ENCODE measurements at regions not wholly inside any gene's neighbourhood (a gene's known extent, or its start where the extent isn't known, plus 50 kb on each side); places are given as distances from the start of the nearest gene placed in this dataset.
"Not testable (repeated sequence)": the region's sequence is repeated elsewhere in the genome, so short reads cannot be mapped to it uniquely, and the experiment has no call there.

DNA sequence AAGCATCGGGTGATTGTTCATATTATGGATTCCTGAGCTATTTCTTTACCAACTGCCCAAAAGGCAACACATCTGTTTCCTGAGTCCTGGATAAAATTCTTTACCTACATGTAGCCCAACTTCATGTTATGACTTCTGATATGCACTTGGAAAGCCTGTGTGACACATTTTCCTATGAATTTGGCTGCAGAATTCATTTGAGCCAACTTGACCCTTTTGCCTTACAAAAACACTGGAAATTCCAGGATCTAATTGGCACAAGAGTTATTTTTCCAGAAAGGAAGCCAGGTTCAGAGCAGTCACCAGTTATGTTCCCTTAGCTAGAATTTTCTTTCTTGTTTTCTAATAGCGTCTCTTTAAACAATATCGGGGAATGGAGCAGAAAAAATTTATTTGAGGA, 202.5 kb upstream of the LRIG3 start:
- no peaks in the 10 kb centered on the region for H3K27me3 ChIP-seq (ENCODE audit: insufficient read depth, low read length)
- no peak overlapping the region for H3K9ac ChIP-seq (ENCODE audit: low read depth, low read length)
- H3K36me3 ChIP-seq (ENCODE audit: insufficient read depth, low read depth, low read length), result no peaks in the 10 kb centered on the region
- no peaks in the 10 kb centered on the region for H3K4me1 ChIP-seq (ENCODE audit: insufficient read depth, low read length)
- peaks cover 7% of the 10 kb centered on the region; the same call in 1 of the 2 replicates for H3K9me3 ChIP-seq (ENCODE audit: insufficient read depth, low read depth, low read length)
- no peak overlapping the region for H3K27ac ChIP-seq (ENCODE audit: low read length)
- no peak overlapping the region for H3K4me3 ChIP-seq (ENCODE audit: low read length)

GRCh38 chr12:59121451-59121850, 201.1 kb upstream of the LRIG3 start:
- Histone ChIP-seq H3K36me3 (ENCODE audit: insufficient read depth, low read depth, low read length) (no peaks in the 10 kb centered on the region), H3K4me3 (ENCODE audit: low read length) (no peak overlapping the region), H3K9me3 (ENCODE audit: insufficient read depth, low read depth, low read length) (peaks cover 7% of the 10 kb centered on the region; the same call in 1 of the 2 replicates), H3K27me3 (ENCODE audit: insufficient read depth, low read length) (no peaks in the 10 kb centered on the region), H3K27ac (ENCODE audit: low read length) (no peak overlapping the region), H3K4me1 (ENCODE audit: insufficient read depth, low read length) (no peaks in the 10 kb centered on the region), H3K9ac (ENCODE audit: low read depth, low read length) (no peak overlapping the region)

DNA sequence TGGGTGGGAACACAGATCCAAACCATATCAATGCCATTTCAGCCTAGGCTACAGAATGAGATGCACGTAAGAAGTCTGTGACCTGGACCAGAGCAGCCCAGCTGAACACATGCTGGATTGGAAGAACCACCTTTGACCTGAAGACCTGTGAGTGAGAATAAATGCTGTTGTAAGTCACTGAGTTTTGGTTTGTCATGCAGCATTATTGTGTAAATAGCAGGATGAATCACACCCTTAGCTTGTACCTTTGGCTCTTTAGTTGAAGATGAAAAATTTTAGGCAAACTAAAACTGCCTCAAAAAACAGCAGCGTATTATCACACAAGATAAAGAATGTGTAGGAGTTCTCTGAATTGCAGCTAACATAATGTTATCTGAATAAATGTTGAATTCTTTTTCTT, 199.4 kb upstream of the LRIG3 start:
- Histone ChIP-seq H3K27me3 (ENCODE audit: insufficient read depth, low read length) (no peaks in the 10 kb centered on the region), H3K27ac (ENCODE audit: low read length) (no peak overlapping the region), H3K36me3 (ENCODE audit: insufficient read depth, low read depth, low read length) (no peaks in the 10 kb centered on the region), H3K9ac (ENCODE audit: low read depth, low read length) (no peak overlapping the region), H3K4me3 (ENCODE audit: low read length) (no peak overlapping the region), H3K4me1 (ENCODE audit: insufficient read depth, low read length) (no peaks in the 10 kb centered on the region), H3K9me3 (ENCODE audit: insufficient read depth, low read depth, low read length) (peaks cover 7% of the 10 kb centered on the region; the same call in 1 of the 2 replicates)

- Histone ChIP-seq H3K36me3 (ENCODE audit: insufficient read depth, low read depth, low read length) (no peaks in the 10 kb centered on the region), H3K27me3 (ENCODE audit: insufficient read depth, low read length) (no peaks in the 10 kb centered on the region), H3K27ac (ENCODE audit: low read length) (no peak overlapping the region), H3K4me3 (ENCODE audit: low read length) (no peak overlapping the region), H3K9ac (ENCODE audit: low read depth, low read length) (no peak overlapping the region), H3K9me3 (ENCODE audit: insufficient read depth, low read depth, low read length) (no peaks in the 10 kb centered on the region), H3K4me1 (ENCODE audit: insufficient read depth, low read length) (no peaks in the 10 kb centered on the region)
These were observed 198.1 kb upstream of the LRIG3 start for GRCh38 chr12:59118356-59118755.

GRCh38 chr12:59115995-59116394, 195.7 kb upstream of the LRIG3 start:
- Histone ChIP-seq H3K4me1 (ENCODE audit: insufficient read depth, low read length) (no peaks in the 10 kb centered on the region), H3K4me3 (ENCODE audit: low read length) (no peak overlapping the region), H3K9me3 (ENCODE audit: insufficient read depth, low read depth, low read length) (no peaks in the 10 kb centered on the region), H3K27ac (ENCODE audit: low read length) (no peak overlapping the region), H3K36me3 (ENCODE audit: insufficient read depth, low read depth, low read length) (no peaks in the 10 kb centered on the region), H3K27me3 (ENCODE audit: insufficient read depth, low read length) (no peaks in the 10 kb centered on the region), H3K9ac (ENCODE audit: low read depth, low read length) (no peak overlapping the region)

DNA sequence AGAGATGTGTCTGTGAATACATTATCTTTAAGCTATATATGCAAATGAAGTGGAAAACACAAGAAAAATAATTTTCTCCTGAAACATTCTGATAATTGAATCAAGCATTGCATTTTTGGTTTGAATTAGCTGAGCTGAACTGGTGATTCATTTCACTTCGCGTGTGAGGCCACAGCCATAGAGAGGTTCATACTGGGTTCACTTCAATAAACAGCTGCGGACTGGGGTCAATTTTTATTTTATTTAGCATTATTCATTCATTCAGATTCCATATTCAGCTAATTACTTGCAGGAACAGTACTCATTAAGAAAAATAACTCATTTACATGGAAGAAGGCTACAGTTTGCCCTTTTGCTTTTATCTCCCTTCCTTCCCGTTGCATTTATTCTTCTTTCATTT, 195.2 kb upstream of the LRIG3 start:
- Histone ChIP-seq H3K27ac (ENCODE audit: low read length) (no peak overlapping the region), H3K4me3 (ENCODE audit: low read length) (no peak overlapping the region), H3K9me3 (ENCODE audit: insufficient read depth, low read depth, low read length) (no peaks in the 10 kb centered on the region)

DNA sequence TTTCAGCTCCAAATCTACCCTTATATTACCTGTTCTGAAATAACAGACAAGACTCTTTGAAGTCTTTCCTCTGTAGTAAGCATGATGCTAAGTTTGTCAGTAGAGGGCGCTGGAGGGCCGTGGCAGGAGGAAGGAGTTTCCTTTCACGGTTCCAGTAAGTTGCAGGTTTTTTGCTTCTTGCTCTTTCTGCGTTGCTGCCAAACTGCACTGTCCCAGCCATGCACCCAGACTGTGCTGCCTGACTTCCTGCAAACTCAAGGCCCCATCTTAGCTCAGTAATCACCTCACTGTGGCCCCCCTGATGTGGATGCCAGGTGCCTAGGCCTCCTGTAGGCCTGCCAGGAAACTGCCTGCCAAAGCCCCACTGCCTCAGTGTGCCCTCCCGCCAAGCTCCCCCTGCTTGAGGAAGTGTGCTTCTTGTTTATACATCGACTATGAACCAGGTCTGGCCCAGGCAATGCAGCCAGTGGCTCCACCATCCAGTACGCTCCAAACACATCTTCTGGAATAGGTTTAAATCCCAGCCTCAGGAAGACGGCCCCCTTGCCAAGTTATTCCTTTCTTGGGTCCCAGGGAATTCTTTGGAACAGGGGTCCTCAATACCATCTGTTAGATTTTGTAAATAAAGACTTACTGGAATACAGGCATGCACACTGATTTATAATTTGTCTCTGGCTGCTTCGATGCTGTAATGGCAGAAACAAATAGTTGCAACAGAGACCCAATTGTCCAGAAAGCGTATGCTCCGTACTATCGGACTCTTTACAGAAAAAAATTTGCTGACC, 193.7 kb upstream of the LRIG3 start:
- no peaks in the 10 kb centered on the region for H3K27me3 ChIP-seq (ENCODE audit: insufficient read depth, low read length)
- no peaks in the 10 kb centered on the region for H3K9me3 ChIP-seq (ENCODE audit: insufficient read depth, low read depth, low read length)
- no peaks in the 10 kb centered on the region for H3K36me3 ChIP-seq (ENCODE audit: insufficient read depth, low read depth, low read length)
- no peaks in the 10 kb centered on the region for H3K4me1 ChIP-seq (ENCODE audit: insufficient read depth, low read length)
- no peak overlapping the region for H3K9ac ChIP-seq (ENCODE audit: low read depth, low read length)
- no peak overlapping the region for H3K4me3 ChIP-seq (ENCODE audit: low read length)
- H3K27ac ChIP-seq (ENCODE audit: low read length), result no peak overlapping the region

More for the DNA sequence above, 195.2 kb upstream of the LRIG3 start:
- Histone ChIP-seq H3K36me3 (ENCODE audit: insufficient read depth, low read depth, low read length) (no peaks in the 10 kb centered on the region), H3K9ac (ENCODE audit: low read depth, low read length) (no peak overlapping the region), H3K27me3 (ENCODE audit: insufficient read depth, low read length) (no peaks in the 10 kb centered on the region), H3K4me1 (ENCODE audit: insufficient read depth, low read length) (no peaks in the 10 kb centered on the region)

- Histone ChIP-seq H3K9ac (ENCODE audit: low read depth, low read length) (no peak overlapping the region), H3K27ac (ENCODE audit: low read length) (no peak overlapping the region), H3K4me1 (ENCODE audit: insufficient read depth, low read length) (no peaks in the 10 kb centered on the region), H3K36me3 (ENCODE audit: insufficient read depth, low read depth, low read length) (no peaks in the 10 kb centered on the region), H3K9me3 (ENCODE audit: insufficient read depth, low read depth, low read length) (no peaks in the 10 kb centered on the region), H3K27me3 (ENCODE audit: insufficient read depth, low read length) (no peaks in the 10 kb centered on the region), H3K4me3 (ENCODE audit: low read length) (no peak overlapping the region)
These were observed 191.5 kb upstream of the LRIG3 start for GRCh38 chr12:59111851-59112250.

GRCh38 chr12:59108516-59108915, 188.2 kb upstream of the LRIG3 start:
- H3K9ac ChIP-seq (ENCODE audit: low read depth, low read length), result not testable (repeated sequence)

DNA sequence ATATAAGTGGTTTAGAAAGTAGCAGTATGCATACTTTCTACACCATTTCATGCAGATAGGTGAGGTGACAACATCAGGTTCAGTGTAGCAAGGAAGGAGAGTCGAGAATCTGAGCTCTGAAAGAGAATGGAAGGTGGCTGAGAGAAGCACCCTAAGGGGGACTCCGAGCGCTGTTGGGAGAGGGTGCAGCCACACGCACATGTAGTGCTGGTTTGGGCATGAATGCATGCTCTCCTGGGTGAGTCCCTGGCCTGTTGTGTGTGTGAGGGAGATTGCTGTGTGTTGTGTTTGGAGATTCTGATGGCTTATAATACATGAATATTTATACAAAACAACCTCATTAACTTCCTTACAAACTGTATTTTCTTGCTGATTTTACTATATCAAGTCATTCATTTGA, 180.3 kb upstream of the LRIG3 start:
- Histone ChIP-seq H3K9me3 (ENCODE audit: insufficient read depth, low read depth, low read length) (no peaks in the 10 kb centered on the region), H3K4me3 (ENCODE audit: low read length) (no peak overlapping the region), H3K4me1 (ENCODE audit: insufficient read depth, low read length) (no peaks in the 10 kb centered on the region), H3K27me3 (ENCODE audit: insufficient read depth, low read length) (no peaks in the 10 kb centered on the region), H3K36me3 (ENCODE audit: insufficient read depth, low read depth, low read length) (no peaks in the 10 kb centered on the region), H3K27ac (ENCODE audit: low read length) (no peak overlapping the region), H3K9ac (ENCODE audit: low read depth, low read length) (no peak overlapping the region)

More at GRCh38 chr12:59108516-59108915, 188.2 kb upstream of the LRIG3 start:
- H3K4me1 ChIP-seq (ENCODE audit: insufficient read depth, low read length); H3K27ac ChIP-seq (ENCODE audit: low read length); H3K4me3 ChIP-seq (ENCODE audit: low read length); H3K27me3 ChIP-seq (ENCODE audit: insufficient read depth, low read length); H3K9me3 ChIP-seq (ENCODE audit: insufficient read depth, low read depth, low read length); H3K36me3 ChIP-seq (ENCODE audit: insufficient read depth, low read depth, low read length): not testable (repeated sequence)

DNA sequence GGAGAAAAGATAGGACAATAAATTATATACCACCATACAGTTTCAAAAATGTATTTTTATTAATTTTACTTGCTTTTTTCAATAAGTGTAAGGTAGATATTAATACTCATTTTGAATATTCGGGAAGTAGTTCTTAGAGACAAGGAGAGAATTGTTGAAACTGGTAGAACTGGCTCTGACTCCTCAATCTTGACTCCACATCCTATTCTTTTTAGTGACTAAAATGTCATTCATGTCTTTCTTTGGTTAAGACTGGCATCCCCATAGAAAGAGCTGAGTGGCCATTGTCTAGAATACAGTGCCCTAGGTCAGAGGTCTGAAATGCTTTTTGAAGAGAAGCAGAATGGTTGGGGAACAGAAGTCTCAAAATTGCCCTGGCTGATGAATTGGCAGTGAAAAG, 177.6 kb upstream of the LRIG3 start:
- Histone ChIP-seq H3K27me3 (ENCODE audit: insufficient read depth, low read length) (no peaks in the 10 kb centered on the region), H3K36me3 (ENCODE audit: insufficient read depth, low read depth, low read length) (no peaks in the 10 kb centered on the region)

GRCh38 chr12:59096246-59096645, 175.9 kb upstream of the LRIG3 start:
- H3K27me3 ChIP-seq (ENCODE audit: insufficient read depth, low read length), result no peaks in the 10 kb centered on the region
- no peak overlapping the region for H3K9ac ChIP-seq (ENCODE audit: low read depth, low read length)
- H3K36me3 ChIP-seq (ENCODE audit: insufficient read depth, low read depth, low read length), result no peaks in the 10 kb centered on the region
- H3K9me3 ChIP-seq (ENCODE audit: insufficient read depth, low read depth, low read length), result no peaks in the 10 kb centered on the region
- no peak overlapping the region for H3K27ac ChIP-seq (ENCODE audit: low read length)
- H3K4me1 ChIP-seq (ENCODE audit: insufficient read depth, low read length), result no peaks in the 10 kb centered on the region
- no peak overlapping the region for H3K4me3 ChIP-seq (ENCODE audit: low read length)

More for the DNA sequence above, 177.6 kb upstream of the LRIG3 start:
- H3K27ac ChIP-seq (ENCODE audit: low read length), result no peak overlapping the region
- H3K9ac ChIP-seq (ENCODE audit: low read depth, low read length), result no peak overlapping the region
- H3K9me3 ChIP-seq (ENCODE audit: insufficient read depth, low read depth, low read length), result no peaks in the 10 kb centered on the region
- no peak overlapping the region for H3K4me3 ChIP-seq (ENCODE audit: low read length)
- no peaks in the 10 kb centered on the region for H3K4me1 ChIP-seq (ENCODE audit: insufficient read depth, low read length)

All from iPS-20b (cell line).